IMR-90 (cell line): ENCODE measurements at regions not wholly inside any gene's neighbourhood (a gene's known extent, or its start where the extent isn't known, plus 50 kb on each side); places are given as distances from the start of the nearest gene placed in this dataset.

Experiments
- ATAC-seq: fragments of 200-7000 bp; cut with Tn5 transposase; 2 replicates; pipeline ENCODE4 v1.9.1; 2020; ENCODE audit warnings: low read depth, mild to moderate bottlenecking, moderate library complexity
- BruUV-seq: library from RNA; stranded (reverse); fragments of 400-500 nt; replicated peaks from 2 replicates; lab custom pipeline; 2021; lab: Mats Ljungman, UMichigan
- CTCF ChIA-PET: fragments of 300-600 bp; formaldehyde crosslinking; extraction: SDS; loops from one replicate; lab custom pipeline; 2021; ENCODE audit warnings: antibody characterized with exemption; lab: Yijun Ruan, JAX
- POLR2A ChIA-PET: fragments of 300-600 bp; sonication (Branson Sonifier 250); formaldehyde crosslinking; loops from one replicate; lab custom pipeline; 2022; ENCODE audit warnings: antibody characterized with exemption; ENCODE audit not compliant: unreplicated experiment; lab: Charles Lee
- DNase-seq: peaks from one replicate; pipeline ENCODE4 v3.0.0; 2013
- H2AFZ ChIP-seq: replicated peaks from 2 replicates; pipeline ENCODE3; 2013; ENCODE audit warnings: low read length, mild to moderate bottlenecking; ENCODE audit not compliant: poor library complexity
- H2AK5ac ChIP-seq: 2 replicates; pipeline ENCODE4 v1.6.1; 2013; ENCODE audit warnings: low read depth, low read length, inconsistent platforms
- H2AK9ac ChIP-seq: replicated peaks from 2 replicates; pipeline ENCODE3; 2013; ENCODE audit warnings: mild to moderate bottlenecking, low read depth, low read length, moderate library complexity; ENCODE audit not compliant: poor library complexity
- H2BK120ac ChIP-seq: 2 replicates; pipeline ENCODE4 v1.6.1; 2013; ENCODE audit warnings: low read depth, low read length, inconsistent platforms
- H2BK15ac ChIP-seq: 3 replicates; pipeline ENCODE4 v1.6.1; 2013; ENCODE audit warnings: low read depth, low read length, inconsistent platforms
- H2BK20ac ChIP-seq: 2 replicates; pipeline ENCODE4 v1.6.1; 2013; ENCODE audit warnings: low read depth, mild to moderate bottlenecking, inconsistent platforms, low read length, moderate library complexity
- H2BK5ac ChIP-seq: 2 replicates; pipeline ENCODE4 v1.6.1; 2013; ENCODE audit warnings: mild to moderate bottlenecking, low read depth, low read length, inconsistent platforms; ENCODE audit not compliant: poor library complexity, severe bottlenecking
- H3K14ac ChIP-seq: replicated peaks from 2 replicates; pipeline ENCODE4 v1.6.1; 2013; ENCODE audit warnings: low read depth, low read length, inconsistent platforms
- H3K18ac ChIP-seq: 2 replicates; pipeline ENCODE4 v1.6.1; 2013; ENCODE audit warnings: low read depth, low read length, control low read depth
- H3K23ac ChIP-seq: 2 replicates; pipeline ENCODE4 v1.6.1; 2013; ENCODE audit warnings: low read depth, low read length, inconsistent platforms
- H3K27ac ChIP-seq: 2 replicates; pipeline ENCODE4 v1.5.1; 2013; ENCODE audit warnings: mild to moderate bottlenecking, control low read depth, low read length; ENCODE audit not compliant: insufficient read depth
- H3K27me3 ChIP-seq: 2 replicates; pipeline ENCODE4 v1.6.1; 2013; ENCODE audit warnings: low read length; ENCODE audit not compliant: control insufficient read depth, insufficient read depth
- H3K36me3 ChIP-seq: 2 replicates; pipeline ENCODE4 v1.6.1; 2013; ENCODE audit warnings: low read length, mixed read lengths; ENCODE audit not compliant: control insufficient read depth, insufficient read depth
- H3K4ac ChIP-seq: 2 replicates; pipeline ENCODE4 v1.6.1; 2013; ENCODE audit warnings: low read depth, low read length, inconsistent platforms
- H3K4me1 ChIP-seq: 2 replicates; pipeline ENCODE4 v1.6.1; 2013; ENCODE audit warnings: low read length, mixed read lengths; ENCODE audit not compliant: control insufficient read depth, insufficient read depth
- H3K4me2 ChIP-seq: 2 replicates; pipeline ENCODE4 v1.6.1; 2013; ENCODE audit warnings: low read depth, mild to moderate bottlenecking, control low read depth, low read length, moderate library complexity
- H3K4me3 ChIP-seq: 2 replicates; pipeline ENCODE4 v1.5.1; 2013; ENCODE audit warnings: low read depth, mild to moderate bottlenecking, control low read depth, low read length, moderate library complexity; ENCODE audit not compliant: insufficient read depth
- H3K56ac ChIP-seq: 2 replicates; pipeline ENCODE4 v1.6.1; 2013; ENCODE audit warnings: low read length, inconsistent platforms; ENCODE audit not compliant: insufficient read depth; ENCODE audit errors: extremely low read depth
- H3K79me1 ChIP-seq, 2 experiments: 2 replicates each; pipeline ENCODE4 v1.6.1; 2013; ENCODE audit warnings: low read length in 2 of 2, inconsistent platforms in 1 of 2, low read depth in 1 of 2
- H3K9ac ChIP-seq: 2 replicates; pipeline ENCODE4 v1.6.1; 2013; ENCODE audit warnings: low read depth, low read length, control low read depth
- H3K9me1 ChIP-seq: 2 replicates; pipeline ENCODE4 v1.6.1; 2013; ENCODE audit warnings: low read length, inconsistent platforms; ENCODE audit not compliant: insufficient read depth
- H3K9me3 ChIP-seq: 2 replicates; pipeline ENCODE4 v1.6.1; 2013; ENCODE audit warnings: low read length; ENCODE audit not compliant: control insufficient read depth, insufficient read depth
- H4K20me1 ChIP-seq: 2 replicates; pipeline ENCODE4 v1.6.1; 2013; ENCODE audit warnings: low read length, inconsistent platforms; ENCODE audit not compliant: insufficient read depth
- H4K5ac ChIP-seq: 2 replicates; pipeline ENCODE4 v1.6.1; 2013; ENCODE audit warnings: mild to moderate bottlenecking, low read depth, low read length, control low read depth
- H4K8ac ChIP-seq, 2 experiments: 2 replicates each; pipeline ENCODE4 v1.6.1; 2013; ENCODE audit warnings: low read depth in 2 of 2, low read length in 2 of 2, control low read depth in 1 of 2, inconsistent platforms in 1 of 2
- H4K91ac ChIP-seq: 2 replicates; pipeline ENCODE4 v1.6.1; 2013; ENCODE audit warnings: low read depth, low read length, inconsistent platforms; ENCODE audit not compliant: insufficient read depth
- CHD1 ChIP-seq: IDR thresholded peaks from 2 replicates; pipeline ENCODE4 v1.6.1; 2012; ENCODE audit warnings: low read depth, low read length, improper control_type of control experiment
- CTCF ChIP-seq: conservative IDR thresholded peaks from 2 replicates; pipeline ENCODE4 v1.5.1; 2012; ENCODE audit warnings: mild to moderate bottlenecking, low read depth, low read length, improper control_type of control experiment
- ELK1 ChIP-seq: fragments of 150-350 bp; IDR thresholded peaks from 2 replicates; pipeline ENCODE4 v1.6.1; 2016; ENCODE audit warnings: low read depth, mild to moderate bottlenecking, low read length, moderate library complexity, borderline replicate concordance
- MAZ ChIP-seq: IDR thresholded peaks from 2 replicates; pipeline ENCODE4 v1.6.1; 2012; ENCODE audit warnings: low read depth, mild to moderate bottlenecking, low read length, improper control_type of control experiment, moderate library complexity, borderline replicate concordance
- MXI1 ChIP-seq: IDR thresholded peaks from 2 replicates; pipeline ENCODE4 v1.6.1; 2012; ENCODE audit warnings: low read depth, mild to moderate bottlenecking, low read length, moderate library complexity, borderline replicate concordance
- RAD21 ChIP-seq: IDR thresholded peaks from 2 replicates; pipeline ENCODE4 v1.6.1; 2012; ENCODE audit warnings: low read length, improper control_type of control experiment
- RFX5 ChIP-seq: IDR thresholded peaks from 2 replicates; pipeline ENCODE4 v1.8.0; 2012; ENCODE audit warnings: low read depth, mild to moderate bottlenecking, low read length, moderate library complexity
- SMC3 ChIP-seq: fragments of 150-350 bp; IDR thresholded peaks from 2 replicates; pipeline ENCODE4 v1.6.1; 2016; ENCODE audit warnings: low read depth, mild to moderate bottlenecking, antibody characterized with exemption, low read length, moderate library complexity
- WGBS, 2 experiments: methylation state at CpG; one replicate each; pipeline versions ENCODE4 v1.1.5 to v1.1.7; 2013; ENCODE audit warnings: missing lambda C conversion rate in 2 of 2; ENCODE audit not compliant: insufficient read length in 1 of 2; ENCODE audit errors: extremely low coverage in 2 of 2; 5-methylcytosine and 5-hydroxymethylcytosine counted together
- dilution Hi-C: fragments of 300-500 bp; cut with HindIII; formaldehyde crosslinking; loops from one replicate; pipeline ENCODE4 v1.14.3; 2018; ENCODE audit warnings: low sequenced_read_pairs; ENCODE audit not compliant: unreplicated experiment
- in situ Hi-C: fragments of 300-500 bp; cut with MboI; formaldehyde crosslinking; loops from 3 replicates; pipeline ENCODE4 v1.14.3; 2019; ENCODE audit warnings: low sequenced_read_pairs, inconsistent platforms, mixed read lengths
- intact Hi-C: fragments of 100-400 bp; cut with micrococcal nuclease; formaldehyde crosslinking; loops from 2 replicates; pipeline ENCODE4 v1.10.0; 2022

GRCh38 chrX:131778269-131779218, 234.7 kb downstream of the OR13H1 start:
- intact Hi-C loops: loop anchor here (1.0 to 2.0 kb wide), 4 partner anchors 26 to 50 kb away; no protein-coding TSS in a partner anchor
- Histone ChIP-seq H4K8ac (peak overlapping the region; percentile 76 to 82; a peak in 3 of 4 replicates), H3K27me3 (peaks cover 2% of the 10 kb centered on the region; the same call in 1 of the 2 replicates), H3K4me2 (peak overlapping the region; percentile 94), H3K4me1 (0 out of 2 replicates have a peak, but pooled peaks cover 2% of the 10 kb centered on the region), H3K36me3 (no peaks in the 10 kb centered on the region), H3K14ac (no peak overlapping the region; the same call in none of the 2 replicates), H4K20me1 (no peaks in the 10 kb centered on the region), H3K18ac (peak overlapping the region; percentile 99), H3K9me3 (no peaks in the 10 kb centered on the region), H3K79me1 (no peaks in the 10 kb centered on the region), H2BK120ac (peak overlapping the region; percentile 95), H2BK20ac (peak overlapping the region; percentile 71; the same call in 1 of the 2 replicates), H3K9me1 (no peaks in the 10 kb centered on the region), H3K4me3 (peak overlapping the region; percentile 85), H2AFZ (peak overlapping the region; percentile 89), H3K56ac (peak overlapping the region; percentile 78; the same call in 1 of the 2 replicates), H4K5ac (peak overlapping the region; percentile 98), H3K9ac (peak overlapping the region; percentile 93), H2AK9ac (no peak overlapping the region), H3K4ac (peak overlapping the region; percentile 90), H3K27ac (peak overlapping the region; percentile 94; the same call in 1 of the 2 replicates), H2AK5ac (no peak overlapping the region), H3K23ac (no peak overlapping the region), H2BK5ac (peak overlapping the region; percentile 84), H4K91ac (peak overlapping the region; percentile 95), H2BK15ac (no peak overlapping the region)
- DNase-seq (peak; percentile 76), ATAC-seq (peak; percentile 89)
- CTCF ChIA-PET: no interaction called here
- in situ Hi-C loops: no loop called here
- TF ChIP-seq SMC3 (0 out of 2 replicates have a peak, but pooled peaks have one; percentile 25), CTCF (peak; percentile 62), MAZ (peak; percentile 49; the same call in 1 of the 2 replicates), RAD21 (peak; percentile 65), CHD1 (no peak), ELK1 (no peak), RFX5 (no peak), MXI1 (no peak)
- POLR2A ChIA-PET: no interaction called here
- BruUV-seq: no TSS peak
- 20% methylated on average over 4 of the region's 18 CpGs; no CpG with 5 or more reads in 1 of the 2 experiments for WGBS, 2 experiments
- dilution Hi-C loops: no loop called here
